SK-N-SH (cell line): ENCODE measurements at regions not wholly inside any gene's neighbourhood (a gene's known extent, or its start where the extent isn't known, plus 50 kb on each side); places are given as distances from the start of the nearest gene placed in this dataset.

Source experiments
- CTCF ChIA-PET: fragments of 300-600, 350-600 bp; formaldehyde crosslinking; extraction: SDS; loops from one replicate; lab custom pipeline; 2021; lab: Yijun Ruan, JAX
- POLR2A ChIA-PET: fragments of 350-600 bp; sonication (Branson Sonifier 250); formaldehyde crosslinking; extraction: SDS; loops from one replicate; lab custom pipeline; 2020; ENCODE audit warnings: antibody characterized with exemption, inconsistent platforms; lab: Yijun Ruan, JAX
- DNase-seq: peaks from one replicate; pipeline ENCODE4 v3.0.0; 2012
- H2AFZ ChIP-seq: fragments of 200-600 bp; sonication (generic); 2 replicates; pipeline ENCODE4 v1.8.1; 2016; ENCODE audit warnings: antibody characterized with exemption, mild to moderate bottlenecking, low read depth
- H3F3A ChIP-seq: fragments of 200-600 bp; sonication (generic); replicated peaks from 2 replicates; pipeline ENCODE3; 2016; ENCODE audit warnings: antibody characterized with exemption, mild to moderate bottlenecking; ENCODE audit not compliant: insufficient read depth
- H3K27ac ChIP-seq, 2 experiments: fragments of 200-500 bp in 1 of 2; fragments of 200-600 bp in 1 of 2; sonication (Bioruptor generic) in 1 of 2; sonication (generic), shearing (Covaris generic) in 1 of 2; 2 replicates each; pipeline versions ENCODE4 v1.5.1 to v1.6.1; 2014 to 2016; ENCODE audit warnings: low read depth in 2 of 2, inconsistent platforms in 1 of 2, low read length in 1 of 2, mild to moderate bottlenecking in 1 of 2, mixed read lengths in 1 of 2
- H3K27me3 ChIP-seq: fragments of 200-600 bp; sonication (generic), shearing (Covaris generic); 2 replicates; pipeline ENCODE4 v1.6.1; 2016; ENCODE audit warnings: mixed run types; ENCODE audit not compliant: insufficient read depth
- H3K36me3 ChIP-seq, 2 experiments: fragments of 200-500 bp in 1 of 2; fragments of 200-600 bp in 1 of 2; sonication (Bioruptor generic) in 1 of 2; sonication (generic) in 1 of 2; replicated peaks in 1 of 2; 2 replicates each; pipeline versions ENCODE3 to v1.5.1; 2014 to 2016; ENCODE audit warnings: low read length in 1 of 2, mild to moderate bottlenecking in 1 of 2; ENCODE audit not compliant: insufficient read depth in 2 of 2, control insufficient read depth in 1 of 2
- H3K4me1 ChIP-seq, 2 experiments: fragments of 200-500 bp in 1 of 2; fragments of 200-600 bp in 1 of 2; sonication (Bioruptor generic) in 1 of 2; sonication (generic), shearing (Covaris generic) in 1 of 2; 2 replicates each; pipeline versions ENCODE4 v1.5.1 to v1.6.1; 2014 to 2016; ENCODE audit warnings: low read depth in 1 of 2, low read length in 1 of 2, mixed run types in 1 of 2; ENCODE audit not compliant: insufficient read depth in 2 of 2, control insufficient read depth in 1 of 2
- H3K4me2 ChIP-seq: fragments of 200-600 bp; sonication (generic), shearing (Covaris generic); 2 replicates; pipeline ENCODE4 v1.6.1; 2017; ENCODE audit warnings: mixed run types
- H3K4me3 ChIP-seq, 2 experiments: fragments of 200-500 bp in 1 of 2; fragments of 200-600 bp in 1 of 2; sonication (Bioruptor generic) in 1 of 2; sonication (generic), shearing (Covaris generic) in 1 of 2; 2 replicates each; pipeline versions ENCODE4 v1.5.1 to v1.8.1; 2014 to 2016; ENCODE audit warnings: low read depth in 2 of 2, inconsistent platforms in 1 of 2, low read length in 1 of 2, mild to moderate bottlenecking in 1 of 2, mixed read lengths in 1 of 2, moderate library complexity in 1 of 2
- H3K79me2 ChIP-seq: fragments of 200-600 bp; sonication (generic); 2 replicates; pipeline ENCODE4 v1.8.1; 2017; ENCODE audit warnings: mild to moderate bottlenecking; ENCODE audit not compliant: insufficient read depth
- H3K9ac ChIP-seq: fragments of 200-600 bp; sonication (generic); 2 replicates; pipeline ENCODE4 v1.6.1; 2017; ENCODE audit warnings: mixed run types
- H3K9me2 ChIP-seq: fragments of 200-600 bp; sonication (generic); 2 replicates; pipeline ENCODE4 v1.6.1; 2017; ENCODE audit warnings: mixed run types
- H3K9me3 ChIP-seq: fragments of 200-600 bp; sonication (generic); 2 replicates; pipeline ENCODE4 v1.6.1; 2017; ENCODE audit warnings: mixed run types, mild to moderate bottlenecking, moderate library complexity
- H4K20me1 ChIP-seq: fragments of 200-600 bp; sonication (generic); 2 replicates; pipeline ENCODE4 v1.6.1; 2017; ENCODE audit warnings: mild to moderate bottlenecking, mixed run types; ENCODE audit not compliant: insufficient read depth
- EZH2phosphoT487 ChIP-seq: fragments of 200-600 bp; sonication (generic); IDR thresholded peaks from 2 replicates; pipeline ENCODE4 v1.6.1; 2017; ENCODE audit warnings: low read depth, mixed run types, mild to moderate bottlenecking, antibody characterized with exemption, moderate library complexity, borderline replicate concordance
- FOSL2 ChIP-seq: IDR thresholded peaks from 2 replicates; pipeline ENCODE4 v1.4.0; 2012; ENCODE audit warnings: low read depth, mild to moderate bottlenecking, moderate library complexity, borderline replicate concordance
- GABPA ChIP-seq: IDR thresholded peaks from 2 replicates; pipeline ENCODE4 v1.4.0; 2012; ENCODE audit warnings: low read depth, mild to moderate bottlenecking
- POLR2AphosphoS5 ChIP-seq: IDR thresholded peaks from 2 replicates; pipeline ENCODE4 v1.6.1; 2012; ENCODE audit warnings: low read depth, low read length
- RAD21 ChIP-seq: IDR thresholded peaks from 2 replicates; pipeline ENCODE4 v1.6.1; 2012; ENCODE audit warnings: mild to moderate bottlenecking, low read length
- RCOR1 ChIP-seq: fragments of 150-350 bp; IDR thresholded peaks from 2 replicates; pipeline ENCODE4 v1.6.1; 2017; ENCODE audit warnings: antibody characterized with exemption, low read length
- RFX5 ChIP-seq: IDR thresholded peaks from 2 replicates; pipeline ENCODE4 v1.6.1; 2012; ENCODE audit warnings: mild to moderate bottlenecking, improper control_type of control experiment, low read length
- SIN3A ChIP-seq: IDR thresholded peaks from 2 replicates; pipeline ENCODE4 v1.6.1; 2012; ENCODE audit warnings: low read depth, mild to moderate bottlenecking, low read length, moderate library complexity, borderline replicate concordance
- SMC3 ChIP-seq: IDR thresholded peaks from 2 replicates; pipeline ENCODE4 v1.6.1; 2012; ENCODE audit warnings: low read depth, low read length, improper control_type of control experiment
- TCF12 ChIP-seq: IDR thresholded peaks from 2 replicates; pipeline ENCODE4 v1.4.0; 2012
- TEAD4 ChIP-seq: IDR thresholded peaks from 2 replicates; pipeline ENCODE4 v1.4.0; 2012; ENCODE audit warnings: mild to moderate bottlenecking, borderline replicate concordance; ENCODE audit not compliant: insufficient read depth
- YY1 ChIP-seq: IDR thresholded peaks from 2 replicates; pipeline ENCODE4 v1.4.0; 2012; ENCODE audit warnings: low read depth, mild to moderate bottlenecking
- WGBS: methylation state at CpG from one replicate; pipeline ENCODE4 v1.1.6; 2017; ENCODE audit warnings: low lambda C conversion rate; 5-methylcytosine and 5-hydroxymethylcytosine counted together
- TF ChIP-seq, protein P1 (sequence below): IDR thresholded peaks from 2 replicates; pipeline ENCODE4 v1.4.0; 2012; ENCODE audit warnings: low read depth, borderline replicate concordance
- TF ChIP-seq, protein P2 (sequence below): fragments of 150-350 bp; IDR thresholded peaks from 2 replicates; pipeline ENCODE4 v1.6.1; 2016; ENCODE audit warnings: mild to moderate bottlenecking, low read depth, low read length
- TF ChIP-seq, protein P3 (sequence below): IDR thresholded peaks from 2 replicates; pipeline ENCODE4; 2012
- TF ChIP-seq, protein P4 (sequence below): fragments of 150-350 bp; IDR thresholded peaks from 2 replicates; pipeline ENCODE4 v1.6.1; 2017; ENCODE audit warnings: antibody characterized with exemption, low read length, low read depth, borderline replicate concordance
- TF ChIP-seq, protein P5 (sequence below): fragments of 200-600 bp; sonication (generic); IDR thresholded peaks from 2 replicates; pipeline ENCODE4 v1.6.1; 2017; ENCODE audit warnings: antibody characterized with exemption, mild to moderate bottlenecking, moderate library complexity

DNA sequence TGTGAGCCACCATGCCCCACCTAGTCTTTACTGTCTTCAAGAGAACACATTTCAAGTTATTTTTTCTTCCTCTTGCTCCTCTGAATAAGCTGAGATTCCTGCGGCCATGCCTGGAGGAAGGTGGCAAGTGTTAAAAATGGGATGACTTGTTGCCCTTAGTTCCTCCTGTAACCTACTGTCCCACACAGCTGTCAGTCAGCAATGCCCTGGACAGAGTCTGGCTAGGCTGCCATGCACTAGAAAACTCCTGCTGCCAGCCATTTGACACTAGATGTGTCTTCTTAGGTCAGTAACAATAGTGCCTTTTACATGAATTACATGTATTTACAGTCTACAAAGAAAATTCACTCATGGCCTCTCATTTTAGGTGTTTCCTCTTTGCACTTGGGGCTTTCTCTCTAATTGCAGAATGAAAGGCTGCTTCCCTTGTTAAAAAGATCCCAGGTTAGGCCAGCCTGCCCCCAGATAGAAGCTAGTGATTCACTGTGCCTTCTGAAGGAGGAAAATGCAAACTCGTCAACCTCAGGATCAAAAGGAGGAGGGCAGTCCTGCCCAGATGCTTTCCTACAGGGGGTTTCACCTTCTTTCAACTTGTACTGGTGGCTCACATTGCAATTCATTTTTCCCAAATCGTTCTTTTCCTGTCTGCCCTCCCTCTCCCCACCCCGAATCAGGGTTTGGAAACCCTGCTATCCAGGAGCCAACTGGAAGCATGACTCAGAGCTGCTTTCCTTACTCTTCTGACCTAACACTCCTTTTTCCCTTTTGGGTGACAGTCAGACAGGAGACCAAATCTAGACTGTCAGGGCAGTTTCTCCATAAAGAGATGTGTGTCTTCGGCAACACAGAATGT, 136.6 kb downstream of the SPAG6 start:
- H2AFZ ChIP-seq: no peak overlapping the region
- ChIA-PET CTCF (no interaction called here), POLR2A (no interaction called here)
- no peak overlapping the region for H3K27ac ChIP-seq
- no peaks in the 10 kb centered on the region for H3K9me2 ChIP-seq
- no peak overlapping the region for H3K4me3 ChIP-seq
- H3K4me1 ChIP-seq: peaks cover 0 to 3% of the 10 kb centered on the region in 2 experiments; a peak in 1 of 4 replicates
- H4K20me1 ChIP-seq: no peaks in the 10 kb centered on the region
- no peak for DNase-seq
- H3K27me3 ChIP-seq: no peaks in the 10 kb centered on the region
- WGBS: 58% methylated on average over 5 of the region's 5 CpGs
- H3K9me3 ChIP-seq: no peaks in the 10 kb centered on the region
- H3K79me2 ChIP-seq: no peaks in the 10 kb centered on the region
- no peaks in the 10 kb centered on the region for H3K36me3 ChIP-seq
- no peak overlapping the region for H3K9ac ChIP-seq
- H3F3A ChIP-seq: no peaks in the 10 kb centered on the region
- TF ChIP-seq POLR2AphosphoS5 (no peak), RAD21 (no peak), YY1 (no peak), RFX5 (no peak), TCF12 (no peak), TEAD4 (no peak), EZH2phosphoT487 (no peak), GABPA (no peak), SMC3 (no peak), SIN3A (no peak), RCOR1 (no peak), FOSL2 (no peak)
- TF ChIP-seq, protein P1, sequence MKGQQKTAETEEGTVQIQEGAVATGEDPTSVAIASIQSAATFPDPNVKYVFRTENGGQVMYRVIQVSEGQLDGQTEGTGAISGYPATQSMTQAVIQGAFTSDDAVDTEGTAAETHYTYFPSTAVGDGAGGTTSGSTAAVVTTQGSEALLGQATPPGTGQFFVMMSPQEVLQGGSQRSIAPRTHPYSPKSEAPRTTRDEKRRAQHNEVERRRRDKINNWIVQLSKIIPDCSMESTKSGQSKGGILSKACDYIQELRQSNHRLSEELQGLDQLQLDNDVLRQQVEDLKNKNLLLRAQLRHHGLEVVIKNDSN: no peak
- TF ChIP-seq, protein P2, sequence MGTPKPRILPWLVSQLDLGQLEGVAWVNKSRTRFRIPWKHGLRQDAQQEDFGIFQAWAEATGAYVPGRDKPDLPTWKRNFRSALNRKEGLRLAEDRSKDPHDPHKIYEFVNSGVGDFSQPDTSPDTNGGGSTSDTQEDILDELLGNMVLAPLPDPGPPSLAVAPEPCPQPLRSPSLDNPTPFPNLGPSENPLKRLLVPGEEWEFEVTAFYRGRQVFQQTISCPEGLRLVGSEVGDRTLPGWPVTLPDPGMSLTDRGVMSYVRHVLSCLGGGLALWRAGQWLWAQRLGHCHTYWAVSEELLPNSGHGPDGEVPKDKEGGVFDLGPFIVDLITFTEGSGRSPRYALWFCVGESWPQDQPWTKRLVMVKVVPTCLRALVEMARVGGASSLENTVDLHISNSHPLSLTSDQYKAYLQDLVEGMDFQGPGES: no peak
- TF ChIP-seq, protein P3, sequence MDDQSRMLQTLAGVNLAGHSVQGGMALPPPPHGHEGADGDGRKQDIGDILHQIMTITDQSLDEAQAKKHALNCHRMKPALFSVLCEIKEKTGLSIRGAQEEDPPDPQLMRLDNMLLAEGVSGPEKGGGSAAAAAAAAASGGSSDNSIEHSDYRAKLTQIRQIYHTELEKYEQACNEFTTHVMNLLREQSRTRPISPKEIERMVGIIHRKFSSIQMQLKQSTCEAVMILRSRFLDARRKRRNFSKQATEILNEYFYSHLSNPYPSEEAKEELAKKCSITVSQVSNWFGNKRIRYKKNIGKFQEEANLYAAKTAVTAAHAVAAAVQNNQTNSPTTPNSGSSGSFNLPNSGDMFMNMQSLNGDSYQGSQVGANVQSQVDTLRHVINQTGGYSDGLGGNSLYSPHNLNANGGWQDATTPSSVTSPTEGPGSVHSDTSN: no peak
- TF ChIP-seq, protein P4, sequence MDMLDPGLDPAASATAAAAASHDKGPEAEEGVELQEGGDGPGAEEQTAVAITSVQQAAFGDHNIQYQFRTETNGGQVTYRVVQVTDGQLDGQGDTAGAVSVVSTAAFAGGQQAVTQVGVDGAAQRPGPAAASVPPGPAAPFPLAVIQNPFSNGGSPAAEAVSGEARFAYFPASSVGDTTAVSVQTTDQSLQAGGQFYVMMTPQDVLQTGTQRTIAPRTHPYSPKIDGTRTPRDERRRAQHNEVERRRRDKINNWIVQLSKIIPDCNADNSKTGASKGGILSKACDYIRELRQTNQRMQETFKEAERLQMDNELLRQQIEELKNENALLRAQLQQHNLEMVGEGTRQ: no peak
- TF ChIP-seq, protein P5, sequence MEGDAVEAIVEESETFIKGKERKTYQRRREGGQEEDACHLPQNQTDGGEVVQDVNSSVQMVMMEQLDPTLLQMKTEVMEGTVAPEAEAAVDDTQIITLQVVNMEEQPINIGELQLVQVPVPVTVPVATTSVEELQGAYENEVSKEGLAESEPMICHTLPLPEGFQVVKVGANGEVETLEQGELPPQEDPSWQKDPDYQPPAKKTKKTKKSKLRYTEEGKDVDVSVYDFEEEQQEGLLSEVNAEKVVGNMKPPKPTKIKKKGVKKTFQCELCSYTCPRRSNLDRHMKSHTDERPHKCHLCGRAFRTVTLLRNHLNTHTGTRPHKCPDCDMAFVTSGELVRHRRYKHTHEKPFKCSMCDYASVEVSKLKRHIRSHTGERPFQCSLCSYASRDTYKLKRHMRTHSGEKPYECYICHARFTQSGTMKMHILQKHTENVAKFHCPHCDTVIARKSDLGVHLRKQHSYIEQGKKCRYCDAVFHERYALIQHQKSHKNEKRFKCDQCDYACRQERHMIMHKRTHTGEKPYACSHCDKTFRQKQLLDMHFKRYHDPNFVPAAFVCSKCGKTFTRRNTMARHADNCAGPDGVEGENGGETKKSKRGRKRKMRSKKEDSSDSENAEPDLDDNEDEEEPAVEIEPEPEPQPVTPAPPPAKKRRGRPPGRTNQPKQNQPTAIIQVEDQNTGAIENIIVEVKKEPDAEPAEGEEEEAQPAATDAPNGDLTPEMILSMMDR: no peak
- TF ChIP-seq, all 33 proteins: peak for 0
- no peak overlapping the region for H3K4me2 ChIP-seq
